ENCODE measurements at regions not wholly inside any gene's neighbourhood (a gene's known extent, or its start where the extent isn't known, plus 50 kb on each side); places are given as distances from the start of the nearest gene placed in this dataset.
"Not testable (repeated sequence)": the region's sequence is repeated elsewhere in the genome, so short reads cannot be mapped to it uniquely, and the experiment has no call there.

- no peak for DNase-seq (ENCODE audit: low read depth)
- TF ChIP-seq CTCF (IDR thresholded peaks at IDR 0.05; ENCODE audit: insufficient read depth, low read depth, low read length): no peak
- H3K4me3 ChIP-seq (ENCODE audit: low read depth, low read length): no peak overlapping the region
Measured at GRCh38 chr6:4363656-4364055, 228.3 kb upstream of the ECI2 start.

- no peak for DNase-seq (ENCODE audit: low read depth)
- TF ChIP-seq CTCF (IDR thresholded peaks at IDR 0.05; ENCODE audit: insufficient read depth, low read depth, low read length): no peak
- H3K4me3 ChIP-seq (ENCODE audit: low read depth, low read length): no peak overlapping the region
Measured at GRCh38 chr6:4362326-4362725, 227.0 kb upstream of the ECI2 start.

GRCh38 chr6:4360920-4361319, 225.5 kb upstream of the ECI2 start:
- H3K4me3 ChIP-seq (ENCODE audit: low read depth, low read length): no peak overlapping the region
- no peak for TF ChIP-seq CTCF (IDR thresholded peaks at IDR 0.05; ENCODE audit: insufficient read depth, low read depth, low read length)
- no peak for DNase-seq (ENCODE audit: low read depth)

- TF ChIP-seq CTCF (IDR thresholded peaks at IDR 0.05; ENCODE audit: insufficient read depth, low read depth, low read length): no peak
- no peak overlapping the region for H3K4me3 ChIP-seq (ENCODE audit: low read depth, low read length)
Measured at GRCh38 chr6:4359108-4359730, 223.8 kb upstream of the ECI2 start.

GRCh38 chr6:4358414-4359107, 223.2 kb upstream of the ECI2 start:
- DNase-seq (ENCODE audit: low read depth): peak; percentile 95
- TF ChIP-seq CTCF (IDR thresholded peaks at IDR 0.05; ENCODE audit: insufficient read depth, low read depth, low read length): no peak
- H3K4me3 ChIP-seq (ENCODE audit: low read depth, low read length): no peak overlapping the region

More at GRCh38 chr6:4359108-4359730, 223.8 kb upstream of the ECI2 start:
- DNase-seq (ENCODE audit: low read depth): no peak

- not testable (repeated sequence) for DNase-seq (ENCODE audit: low read depth); H3K4me3 ChIP-seq (ENCODE audit: low read depth, low read length)
Measured at GRCh38 chr6:4357660-4358152, 222.3 kb upstream of the ECI2 start.

- no peak for DNase-seq (ENCODE audit: low read depth)
- H3K4me3 ChIP-seq (ENCODE audit: low read depth, low read length): no peak overlapping the region
- TF ChIP-seq CTCF (IDR thresholded peaks at IDR 0.05; ENCODE audit: insufficient read depth, low read depth, low read length): no peak
Measured at GRCh38 chr6:4356899-4357659, 221.7 kb upstream of the ECI2 start.

Measured in fibroblast of villous mesenchyme (primary cell).